Gastrocnemius medialis (tissue), 4 donors: ENCODE measurements at regions not wholly inside any gene's neighbourhood (a gene's known extent, or its start where the extent isn't known, plus 50 kb on each side); places are given as distances from the start of the nearest gene placed in this dataset.

Source experiments
- CTCF ChIP-seq, 5 experiments: fragments of 450-650 bp in 3 of 5; fragments of 200-600 bp in 2 of 5; sonication (generic) in 2 of 5; IDR thresholded peaks in 4 of 5; conservative IDR thresholded peaks in 1 of 5; 1 replicate in 4 of 5; 2 replicates in 1 of 5; pipeline ENCODE4 v1.5.1; 2016 to 2019; ENCODE audit warnings: antibody characterized with exemption in 5 of 5, mild to moderate bottlenecking in 3 of 5, moderate library complexity in 3 of 5
- POLR2A ChIP-seq, 2 donors: fragments of 450-650 bp; IDR thresholded peaks; one replicate each; pipeline ENCODE4 v1.6.1; 2017; ENCODE audit warnings: antibody characterized with exemption in 2 of 2, mild to moderate bottlenecking in 2 of 2, moderate library complexity in 2 of 2

- no peak for TF ChIP-seq CTCF (IDR thresholded peaks at IDR 0.05 in 4 of 5, conservative IDR thresholded peaks at IDR 0.05 in 1 of 5)
- no peak for TF ChIP-seq POLR2A (IDR thresholded peaks at IDR 0.05)
These were observed 120.7 kb upstream of the NT5E start for GRCh38 chr6:85329196-85329595.
